ENCODE measurements at regions not wholly inside any gene's neighbourhood (a gene's known extent, or its start where the extent isn't known, plus 50 kb on each side); places are given as distances from the start of the nearest gene placed in this dataset.

DNA sequence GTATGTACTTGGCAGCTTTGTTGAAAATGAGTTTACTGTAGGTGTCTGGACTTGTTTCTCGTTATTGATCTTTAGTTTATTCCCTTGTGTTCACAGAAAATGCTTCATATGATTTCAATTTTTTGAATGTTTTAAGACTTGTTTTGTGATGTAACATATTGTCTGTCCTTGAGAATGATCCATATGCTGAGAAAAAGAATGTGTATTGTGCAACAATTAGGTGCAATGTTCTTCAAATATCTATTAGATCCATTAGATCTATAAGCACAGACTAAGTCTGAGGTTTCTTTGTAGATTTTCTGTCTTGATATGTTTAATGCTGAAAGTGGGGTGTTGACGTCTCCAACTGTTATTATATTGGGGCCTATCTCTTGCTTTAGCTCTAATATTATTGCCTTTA lies 879.6 kb upstream of the LRFN5 start:
- TF ChIP-seq, protein P1, sequence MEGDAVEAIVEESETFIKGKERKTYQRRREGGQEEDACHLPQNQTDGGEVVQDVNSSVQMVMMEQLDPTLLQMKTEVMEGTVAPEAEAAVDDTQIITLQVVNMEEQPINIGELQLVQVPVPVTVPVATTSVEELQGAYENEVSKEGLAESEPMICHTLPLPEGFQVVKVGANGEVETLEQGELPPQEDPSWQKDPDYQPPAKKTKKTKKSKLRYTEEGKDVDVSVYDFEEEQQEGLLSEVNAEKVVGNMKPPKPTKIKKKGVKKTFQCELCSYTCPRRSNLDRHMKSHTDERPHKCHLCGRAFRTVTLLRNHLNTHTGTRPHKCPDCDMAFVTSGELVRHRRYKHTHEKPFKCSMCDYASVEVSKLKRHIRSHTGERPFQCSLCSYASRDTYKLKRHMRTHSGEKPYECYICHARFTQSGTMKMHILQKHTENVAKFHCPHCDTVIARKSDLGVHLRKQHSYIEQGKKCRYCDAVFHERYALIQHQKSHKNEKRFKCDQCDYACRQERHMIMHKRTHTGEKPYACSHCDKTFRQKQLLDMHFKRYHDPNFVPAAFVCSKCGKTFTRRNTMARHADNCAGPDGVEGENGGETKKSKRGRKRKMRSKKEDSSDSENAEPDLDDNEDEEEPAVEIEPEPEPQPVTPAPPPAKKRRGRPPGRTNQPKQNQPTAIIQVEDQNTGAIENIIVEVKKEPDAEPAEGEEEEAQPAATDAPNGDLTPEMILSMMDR (conservative IDR thresholded peaks at IDR 0.05; ENCODE audit: low read depth in 2 of 2): no peak
- TF ChIP-seq JUNB (IDR thresholded peaks at IDR 0.05; ENCODE audit: unreplicated experiment): no peak
- TF ChIP-seq POLR2AphosphoS5 (IDR thresholded peaks at IDR 0.05; ENCODE audit: low read depth): no peak
- no peak for TF ChIP-seq EZH2 (IDR thresholded peaks at IDR 0.05; ENCODE audit: low read depth, unreplicated experiment)
- TF ChIP-seq ZNF114 (CRISPR knock-in tag; IDR thresholded peaks at IDR 0.05): no peak
- no peak for TF ChIP-seq EZH2phosphoT487 (IDR thresholded peaks at IDR 0.05; ENCODE audit: unreplicated experiment)
- TF ChIP-seq, protein P2, sequence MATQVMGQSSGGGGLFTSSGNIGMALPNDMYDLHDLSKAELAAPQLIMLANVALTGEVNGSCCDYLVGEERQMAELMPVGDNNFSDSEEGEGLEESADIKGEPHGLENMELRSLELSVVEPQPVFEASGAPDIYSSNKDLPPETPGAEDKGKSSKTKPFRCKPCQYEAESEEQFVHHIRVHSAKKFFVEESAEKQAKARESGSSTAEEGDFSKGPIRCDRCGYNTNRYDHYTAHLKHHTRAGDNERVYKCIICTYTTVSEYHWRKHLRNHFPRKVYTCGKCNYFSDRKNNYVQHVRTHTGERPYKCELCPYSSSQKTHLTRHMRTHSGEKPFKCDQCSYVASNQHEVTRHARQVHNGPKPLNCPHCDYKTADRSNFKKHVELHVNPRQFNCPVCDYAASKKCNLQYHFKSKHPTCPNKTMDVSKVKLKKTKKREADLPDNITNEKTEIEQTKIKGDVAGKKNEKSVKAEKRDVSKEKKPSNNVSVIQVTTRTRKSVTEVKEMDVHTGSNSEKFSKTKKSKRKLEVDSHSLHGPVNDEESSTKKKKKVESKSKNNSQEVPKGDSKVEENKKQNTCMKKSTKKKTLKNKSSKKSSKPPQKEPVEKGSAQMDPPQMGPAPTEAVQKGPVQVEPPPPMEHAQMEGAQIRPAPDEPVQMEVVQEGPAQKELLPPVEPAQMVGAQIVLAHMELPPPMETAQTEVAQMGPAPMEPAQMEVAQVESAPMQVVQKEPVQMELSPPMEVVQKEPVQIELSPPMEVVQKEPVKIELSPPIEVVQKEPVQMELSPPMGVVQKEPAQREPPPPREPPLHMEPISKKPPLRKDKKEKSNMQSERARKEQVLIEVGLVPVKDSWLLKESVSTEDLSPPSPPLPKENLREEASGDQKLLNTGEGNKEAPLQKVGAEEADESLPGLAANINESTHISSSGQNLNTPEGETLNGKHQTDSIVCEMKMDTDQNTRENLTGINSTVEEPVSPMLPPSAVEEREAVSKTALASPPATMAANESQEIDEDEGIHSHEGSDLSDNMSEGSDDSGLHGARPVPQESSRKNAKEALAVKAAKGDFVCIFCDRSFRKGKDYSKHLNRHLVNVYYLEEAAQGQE (IDR thresholded peaks at IDR 0.05; ENCODE audit: unreplicated experiment): no peak
- TF ChIP-seq, protein P3, sequence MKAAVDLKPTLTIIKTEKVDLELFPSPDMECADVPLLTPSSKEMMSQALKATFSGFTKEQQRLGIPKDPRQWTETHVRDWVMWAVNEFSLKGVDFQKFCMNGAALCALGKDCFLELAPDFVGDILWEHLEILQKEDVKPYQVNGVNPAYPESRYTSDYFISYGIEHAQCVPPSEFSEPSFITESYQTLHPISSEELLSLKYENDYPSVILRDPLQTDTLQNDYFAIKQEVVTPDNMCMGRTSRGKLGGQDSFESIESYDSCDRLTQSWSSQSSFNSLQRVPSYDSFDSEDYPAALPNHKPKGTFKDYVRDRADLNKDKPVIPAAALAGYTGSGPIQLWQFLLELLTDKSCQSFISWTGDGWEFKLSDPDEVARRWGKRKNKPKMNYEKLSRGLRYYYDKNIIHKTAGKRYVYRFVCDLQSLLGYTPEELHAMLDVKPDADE (IDR thresholded peaks at IDR 0.05): no peak
- no peak for TF ChIP-seq CREB1 (CRISPR knock-in tag; IDR thresholded peaks at IDR 0.05; ENCODE audit: low read depth)
- TF ChIP-seq, protein P4, sequence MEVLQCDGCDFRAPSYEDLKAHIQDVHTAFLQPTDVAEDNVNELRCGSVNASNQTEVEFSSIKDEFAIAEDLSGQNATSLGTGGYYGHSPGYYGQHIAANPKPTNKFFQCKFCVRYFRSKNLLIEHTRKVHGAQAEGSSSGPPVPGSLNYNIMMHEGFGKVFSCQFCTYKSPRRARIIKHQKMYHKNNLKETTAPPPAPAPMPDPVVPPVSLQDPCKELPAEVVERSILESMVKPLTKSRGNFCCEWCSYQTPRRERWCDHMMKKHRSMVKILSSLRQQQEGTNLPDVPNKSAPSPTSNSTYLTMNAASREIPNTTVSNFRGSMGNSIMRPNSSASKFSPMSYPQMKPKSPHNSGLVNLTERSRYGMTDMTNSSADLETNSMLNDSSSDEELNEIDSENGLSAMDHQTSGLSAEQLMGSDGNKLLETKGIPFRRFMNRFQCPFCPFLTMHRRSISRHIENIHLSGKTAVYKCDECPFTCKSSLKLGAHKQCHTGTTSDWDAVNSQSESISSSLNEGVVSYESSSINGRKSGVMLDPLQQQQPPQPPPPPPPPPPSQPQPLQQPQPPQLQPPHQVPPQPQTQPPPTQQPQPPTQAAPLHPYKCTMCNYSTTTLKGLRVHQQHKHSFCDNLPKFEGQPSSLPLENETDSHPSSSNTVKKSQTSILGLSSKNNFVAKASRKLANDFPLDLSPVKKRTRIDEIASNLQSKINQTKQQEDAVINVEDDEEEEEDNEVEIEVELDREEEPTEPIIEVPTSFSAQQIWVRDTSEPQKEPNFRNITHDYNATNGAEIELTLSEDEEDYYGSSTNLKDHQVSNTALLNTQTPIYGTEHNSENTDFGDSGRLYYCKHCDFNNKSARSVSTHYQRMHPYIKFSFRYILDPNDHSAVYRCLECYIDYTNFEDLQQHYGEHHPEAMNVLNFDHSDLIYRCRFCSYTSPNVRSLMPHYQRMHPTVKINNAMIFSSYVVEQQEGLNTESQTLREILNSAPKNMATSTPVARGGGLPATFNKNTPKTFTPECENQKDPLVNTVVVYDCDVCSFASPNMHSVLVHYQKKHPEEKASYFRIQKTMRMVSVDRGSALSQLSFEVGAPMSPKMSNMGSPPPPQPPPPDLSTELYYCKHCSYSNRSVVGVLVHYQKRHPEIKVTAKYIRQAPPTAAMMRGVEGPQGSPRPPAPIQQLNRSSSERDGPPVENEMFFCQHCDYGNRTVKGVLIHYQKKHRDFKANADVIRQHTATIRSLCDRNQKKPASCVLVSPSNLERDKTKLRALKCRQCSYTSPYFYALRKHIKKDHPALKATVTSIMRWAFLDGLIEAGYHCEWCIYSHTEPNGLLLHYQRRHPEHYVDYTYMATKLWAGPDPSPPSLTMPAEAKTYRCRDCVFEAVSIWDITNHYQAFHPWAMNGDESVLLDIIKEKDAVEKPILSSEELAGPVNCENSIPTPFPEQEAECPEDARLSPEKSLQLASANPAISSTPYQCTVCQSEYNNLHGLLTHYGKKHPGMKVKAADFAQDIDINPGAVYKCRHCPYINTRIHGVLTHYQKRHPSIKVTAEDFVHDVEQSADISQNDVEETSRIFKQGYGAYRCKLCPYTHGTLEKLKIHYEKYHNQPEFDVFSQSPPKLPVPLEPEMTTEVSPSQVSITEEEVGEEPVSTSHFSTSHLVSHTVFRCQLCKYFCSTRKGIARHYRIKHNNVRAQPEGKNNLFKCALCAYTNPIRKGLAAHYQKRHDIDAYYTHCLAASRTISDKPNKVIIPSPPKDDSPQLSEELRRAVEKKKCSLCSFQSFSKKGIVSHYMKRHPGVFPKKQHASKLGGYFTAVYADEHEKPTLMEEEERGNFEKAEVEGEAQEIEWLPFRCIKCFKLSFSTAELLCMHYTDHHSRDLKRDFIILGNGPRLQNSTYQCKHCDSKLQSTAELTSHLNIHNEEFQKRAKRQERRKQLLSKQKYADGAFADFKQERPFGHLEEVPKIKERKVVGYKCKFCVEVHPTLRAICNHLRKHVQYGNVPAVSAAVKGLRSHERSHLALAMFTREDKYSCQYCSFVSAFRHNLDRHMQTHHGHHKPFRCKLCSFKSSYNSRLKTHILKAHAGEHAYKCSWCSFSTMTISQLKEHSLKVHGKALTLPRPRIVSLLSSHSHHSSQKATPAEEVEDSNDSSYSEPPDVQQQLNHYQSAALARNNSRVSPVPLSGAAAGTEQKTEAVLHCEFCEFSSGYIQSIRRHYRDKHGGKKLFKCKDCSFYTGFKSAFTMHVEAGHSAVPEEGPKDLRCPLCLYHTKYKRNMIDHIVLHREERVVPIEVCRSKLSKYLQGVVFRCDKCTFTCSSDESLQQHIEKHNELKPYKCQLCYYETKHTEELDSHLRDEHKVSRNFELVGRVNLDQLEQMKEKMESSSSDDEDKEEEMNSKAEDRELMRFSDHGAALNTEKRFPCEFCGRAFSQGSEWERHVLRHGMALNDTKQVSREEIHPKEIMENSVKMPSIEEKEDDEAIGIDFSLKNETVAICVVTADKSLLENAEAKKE (CRISPR knock-in tag; IDR thresholded peaks at IDR 0.05): no peak
- TF ChIP-seq ZNF331 (CRISPR knock-in tag; IDR thresholded peaks at IDR 0.05; ENCODE audit: low read depth): no peak
- no peak for TF ChIP-seq STAT1 (IDR thresholded peaks at IDR 0.05; ENCODE audit: unreplicated experiment)
- no peak for TF ChIP-seq NANOG (IDR thresholded peaks at IDR 0.05; ENCODE audit: borderline replicate concordance)

Measured in GM23338 (cell line).